Glutamatergic neuron (in vitro differentiated cells): ENCODE measurements at regions not wholly inside any gene's neighbourhood (a gene's known extent, or its start where the extent isn't known, plus 50 kb on each side); places are given as distances from the start of the nearest gene placed in this dataset.

Experiments
- DNase-seq: peaks from one replicate; pipeline ENCODE4 v3.0.0; 2022
- H3K27ac Mint-ChIP-seq: one replicate; pipeline ENCODE4 v1.8.0; 2020; ENCODE audit warnings: mild to moderate bottlenecking, mixed read lengths, inconsistent platforms; ENCODE audit not compliant: unreplicated experiment
- H3K27me3 Mint-ChIP-seq: one replicate; pipeline ENCODE4 v1.8.0; 2020; ENCODE audit warnings: mild to moderate bottlenecking, moderate library complexity, mixed read lengths, inconsistent platforms; ENCODE audit not compliant: unreplicated experiment
- H3K36me3 Mint-ChIP-seq: one replicate; pipeline ENCODE4 v1.8.0; 2020; ENCODE audit warnings: mild to moderate bottlenecking, mixed read lengths, inconsistent platforms; ENCODE audit not compliant: unreplicated experiment
- H3K4me1 Mint-ChIP-seq: one replicate; pipeline ENCODE4 v1.8.0; 2020; ENCODE audit warnings: mild to moderate bottlenecking, low read depth, mixed read lengths, inconsistent platforms; ENCODE audit not compliant: unreplicated experiment
- H3K4me3 Mint-ChIP-seq: one replicate; pipeline ENCODE4 v1.8.0; 2020; ENCODE audit warnings: mild to moderate bottlenecking, mixed read lengths, inconsistent platforms; ENCODE audit not compliant: unreplicated experiment
- H3K9me3 Mint-ChIP-seq: one replicate; pipeline ENCODE4 v1.8.0; 2020; ENCODE audit warnings: mild to moderate bottlenecking, moderate library complexity, mixed read lengths, inconsistent platforms; ENCODE audit not compliant: unreplicated experiment
- TF ChIP-seq, protein P1 (sequence below): fragments of 200-600 bp; sonication (generic); IDR thresholded peaks from one replicate; pipeline ENCODE4 v1.5.0; 2021; ENCODE audit not compliant: partially characterized antibody, unreplicated experiment

DNA sequence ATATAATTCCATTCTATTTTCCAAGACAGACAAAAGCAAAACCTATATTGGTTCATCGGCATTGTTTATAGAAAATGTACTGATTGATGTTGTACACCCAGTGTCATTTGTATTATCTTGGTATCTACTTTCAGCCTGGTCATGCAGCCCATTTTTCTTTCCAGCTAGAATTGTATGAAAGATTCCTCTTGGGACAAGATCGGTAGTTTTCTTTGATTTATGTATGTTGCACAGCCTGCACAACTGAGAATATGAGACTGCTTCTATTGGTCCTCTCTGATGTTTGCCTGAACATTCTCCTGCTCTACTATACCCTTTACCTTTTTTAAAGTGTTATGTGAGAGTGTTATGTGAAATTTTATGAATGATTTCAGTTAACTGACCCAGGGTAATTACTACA, 487.7 kb upstream of the PRR20A start:
- Mint-ChIP-seq H3K36me3 (peaks cover 8% of the 10 kb centered on the region), H3K4me1 (no peaks in the 10 kb centered on the region), H3K9me3 (no peaks in the 10 kb centered on the region), H3K4me3 (no peak overlapping the region), H3K27me3 (peaks cover 3% of the 10 kb centered on the region), H3K27ac (no peak overlapping the region)
- DNase-seq: no peak
- TF ChIP-seq, protein P1, sequence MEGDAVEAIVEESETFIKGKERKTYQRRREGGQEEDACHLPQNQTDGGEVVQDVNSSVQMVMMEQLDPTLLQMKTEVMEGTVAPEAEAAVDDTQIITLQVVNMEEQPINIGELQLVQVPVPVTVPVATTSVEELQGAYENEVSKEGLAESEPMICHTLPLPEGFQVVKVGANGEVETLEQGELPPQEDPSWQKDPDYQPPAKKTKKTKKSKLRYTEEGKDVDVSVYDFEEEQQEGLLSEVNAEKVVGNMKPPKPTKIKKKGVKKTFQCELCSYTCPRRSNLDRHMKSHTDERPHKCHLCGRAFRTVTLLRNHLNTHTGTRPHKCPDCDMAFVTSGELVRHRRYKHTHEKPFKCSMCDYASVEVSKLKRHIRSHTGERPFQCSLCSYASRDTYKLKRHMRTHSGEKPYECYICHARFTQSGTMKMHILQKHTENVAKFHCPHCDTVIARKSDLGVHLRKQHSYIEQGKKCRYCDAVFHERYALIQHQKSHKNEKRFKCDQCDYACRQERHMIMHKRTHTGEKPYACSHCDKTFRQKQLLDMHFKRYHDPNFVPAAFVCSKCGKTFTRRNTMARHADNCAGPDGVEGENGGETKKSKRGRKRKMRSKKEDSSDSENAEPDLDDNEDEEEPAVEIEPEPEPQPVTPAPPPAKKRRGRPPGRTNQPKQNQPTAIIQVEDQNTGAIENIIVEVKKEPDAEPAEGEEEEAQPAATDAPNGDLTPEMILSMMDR: no peak

DNA sequence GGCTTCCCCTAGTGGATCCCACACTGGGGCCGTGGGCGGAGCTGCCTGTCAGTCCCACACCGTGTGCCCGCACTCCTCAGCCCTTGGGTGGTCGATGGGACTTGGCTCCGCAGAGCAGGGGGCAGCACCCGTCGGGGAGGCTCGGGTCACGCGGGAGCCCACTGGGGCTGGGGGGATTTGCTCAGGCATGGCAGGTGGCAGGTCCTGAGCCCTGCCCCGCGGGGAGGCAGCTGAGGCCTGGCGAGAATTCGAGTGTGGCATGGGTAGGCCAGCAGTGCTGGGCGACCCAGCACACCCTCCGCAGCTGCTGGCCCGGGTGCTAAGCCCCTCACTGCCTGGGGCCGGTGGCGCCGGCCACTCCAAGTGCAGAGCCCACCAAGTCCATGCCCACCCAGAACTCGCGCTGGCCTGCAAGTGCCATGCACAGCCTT, 481.7 kb upstream of the PRR20A start:
- peaks cover 9% of the 10 kb centered on the region for H3K36me3 Mint-ChIP-seq
- TF ChIP-seq, protein P1: no peak
- peaks cover 4% of the 10 kb centered on the region for H3K27me3 Mint-ChIP-seq
- no peak for DNase-seq
- H3K27ac Mint-ChIP-seq: no peak overlapping the region
- H3K4me1 Mint-ChIP-seq: no peaks in the 10 kb centered on the region
- H3K4me3 Mint-ChIP-seq: no peak overlapping the region
- peaks cover 5% of the 10 kb centered on the region for H3K9me3 Mint-ChIP-seq

GRCh38 chr13:56670563-56670962, 470.2 kb upstream of the PRR20A start:
- TF ChIP-seq, protein P1: no peak
- H3K9me3 Mint-ChIP-seq: no peaks in the 10 kb centered on the region
- DNase-seq: no peak
- H3K36me3 Mint-ChIP-seq: no peaks in the 10 kb centered on the region
- H3K4me3 Mint-ChIP-seq: no peak overlapping the region
- H3K27me3 Mint-ChIP-seq: no peaks in the 10 kb centered on the region
- H3K27ac Mint-ChIP-seq: no peak overlapping the region
- H3K4me1 Mint-ChIP-seq: no peaks in the 10 kb centered on the region

DNA sequence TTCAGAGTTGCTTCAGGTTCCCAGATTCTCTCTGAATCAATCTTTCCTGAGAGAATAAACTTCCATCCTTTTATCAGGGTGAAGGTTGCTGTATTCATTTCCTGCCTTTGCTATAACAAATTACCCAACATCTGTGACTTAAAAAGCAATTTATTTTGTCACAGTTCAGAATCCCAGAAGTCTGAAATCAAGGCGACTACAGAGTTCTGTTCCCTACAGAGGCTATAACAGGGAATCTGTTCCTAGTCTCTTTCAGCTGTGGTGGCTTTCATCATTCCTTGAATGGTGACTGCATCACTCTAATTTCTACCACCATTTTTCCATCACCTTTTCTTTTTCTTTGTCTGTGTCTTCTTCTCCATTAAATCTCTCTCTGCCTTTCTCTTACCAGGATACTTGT, 459.3 kb upstream of the PRR20A start:
- Mint-ChIP-seq H3K27ac (peak overlapping the region; percentile 67), H3K4me1 (peaks cover 11% of the 10 kb centered on the region), H3K27me3 (no peaks in the 10 kb centered on the region), H3K36me3 (peaks cover 5% of the 10 kb centered on the region), H3K4me3 (no peak overlapping the region), H3K9me3 (no peaks in the 10 kb centered on the region)
- TF ChIP-seq, protein P1: no peak
- no peak for DNase-seq

DNA sequence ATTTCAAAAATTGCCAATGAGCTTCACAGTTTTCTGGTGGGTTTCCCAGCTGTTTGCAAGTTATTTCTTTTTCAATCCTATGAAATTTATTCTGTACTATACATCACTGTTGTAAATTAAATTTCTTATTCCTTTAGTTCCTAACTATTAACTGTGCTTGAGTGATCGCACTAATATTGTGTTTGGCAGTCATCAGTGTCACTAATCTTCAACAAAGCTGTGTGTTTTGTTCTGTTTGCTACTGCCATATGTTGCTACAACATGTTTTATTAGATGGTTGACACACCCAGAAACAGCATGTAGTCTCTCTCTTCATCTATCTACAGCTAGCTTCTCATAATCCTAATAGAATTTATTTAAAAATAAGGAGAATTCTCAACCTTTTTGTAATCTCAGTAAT, 453.6 kb upstream of the PRR20A start:
- no peaks in the 10 kb centered on the region for H3K36me3 Mint-ChIP-seq
- H3K4me1 Mint-ChIP-seq: peaks cover 23% of the 10 kb centered on the region
- no peak for DNase-seq
- H3K9me3 Mint-ChIP-seq: peaks cover 2% of the 10 kb centered on the region
- TF ChIP-seq, protein P1: no peak
- no peaks in the 10 kb centered on the region for H3K27me3 Mint-ChIP-seq
- no peak overlapping the region for H3K4me3 Mint-ChIP-seq
- no peak overlapping the region for H3K27ac Mint-ChIP-seq
